Epidermal melanocyte (primary cell): ENCODE measurements at regions not wholly inside any gene's neighbourhood (a gene's known extent, or its start where the extent isn't known, plus 50 kb on each side); places are given as distances from the start of the nearest gene placed in this dataset.

Source experiments
- DNase-seq: peaks from one replicate; pipeline ENCODE4 v3.0.0; 2011; ENCODE audit warnings: low spot score; ENCODE audit not compliant: insufficient read length

DNA sequence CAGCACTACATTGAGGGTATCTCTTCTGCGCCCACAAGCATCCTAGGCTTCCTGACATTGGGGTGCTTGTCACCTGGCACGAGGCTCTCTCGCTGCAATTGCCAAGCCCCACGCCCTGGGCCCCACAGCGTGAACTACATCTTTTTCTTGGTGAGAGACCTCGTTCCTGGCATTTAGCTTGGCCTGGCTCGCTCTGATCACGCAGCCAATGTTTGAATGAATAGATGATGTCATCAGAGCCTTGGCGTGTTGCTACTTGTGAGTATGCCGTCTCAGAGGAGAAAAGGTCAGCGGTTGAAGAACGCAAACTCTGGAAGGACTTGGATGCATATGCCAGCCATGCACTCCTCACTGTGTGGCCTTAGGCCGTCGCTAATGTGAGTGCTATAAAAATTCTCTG is 150.2 kb upstream of the AUTS2 start:
- no peak for DNase-seq

DNA sequence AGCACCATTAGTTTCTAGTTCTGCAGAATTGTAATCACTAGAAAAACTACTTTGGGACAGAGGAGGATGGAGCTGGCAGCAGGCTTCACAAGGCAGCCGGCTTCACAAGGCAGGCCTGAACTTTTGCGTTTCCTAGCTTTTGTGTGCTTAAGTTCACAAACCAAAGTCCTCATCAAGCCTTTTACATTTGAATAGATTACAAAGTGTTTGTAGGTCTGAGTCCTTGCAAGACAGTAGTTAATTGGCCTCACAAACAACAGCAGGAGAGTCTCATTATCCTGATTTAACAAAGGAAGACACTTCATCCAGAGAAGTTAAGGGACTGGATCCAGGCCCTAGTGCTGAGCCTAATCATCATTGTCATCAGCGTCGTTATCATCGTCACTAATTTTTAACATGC is 147.8 kb upstream of the AUTS2 start:
- DNase-seq: no peak

DNA sequence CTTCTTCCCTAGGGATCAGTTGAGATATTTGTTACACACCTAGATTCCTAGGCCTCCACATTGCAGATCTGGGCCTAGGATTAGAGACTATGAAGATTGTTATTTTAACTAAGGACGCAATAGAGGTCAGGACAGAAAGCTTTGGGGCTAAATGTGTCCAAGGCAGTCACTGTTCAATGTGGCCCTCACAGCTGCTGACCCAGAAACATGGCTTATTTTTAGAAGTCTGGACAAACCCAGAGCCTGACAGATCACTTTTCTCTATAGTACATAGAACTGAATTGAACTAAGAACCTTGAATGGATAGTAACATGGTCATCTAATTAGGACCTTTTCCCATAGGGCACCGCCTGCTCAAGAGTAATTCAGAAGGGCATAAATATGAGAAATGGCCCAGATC is 146.6 kb upstream of the AUTS2 start:
- DNase-seq: no peak

DNA sequence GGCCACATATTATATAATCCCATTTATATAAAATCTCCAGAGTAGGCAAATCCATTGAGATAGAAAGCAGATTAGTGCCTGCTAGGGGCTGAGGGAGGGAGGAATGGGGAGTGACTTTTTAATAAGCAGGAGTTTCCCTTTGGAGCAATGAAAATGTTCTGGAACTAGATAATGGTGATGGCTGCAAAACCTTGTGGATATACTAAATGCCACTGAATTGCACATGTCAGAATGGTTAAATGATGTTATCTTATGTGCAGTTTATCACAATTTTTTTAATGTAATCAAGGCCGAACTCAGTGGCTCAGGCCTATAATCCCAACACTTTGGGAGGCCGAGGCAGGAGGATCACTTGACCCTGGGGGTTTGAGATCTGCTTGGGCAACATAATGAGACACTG is 145.5 kb upstream of the AUTS2 start:
- DNase-seq: no peak

DNA sequence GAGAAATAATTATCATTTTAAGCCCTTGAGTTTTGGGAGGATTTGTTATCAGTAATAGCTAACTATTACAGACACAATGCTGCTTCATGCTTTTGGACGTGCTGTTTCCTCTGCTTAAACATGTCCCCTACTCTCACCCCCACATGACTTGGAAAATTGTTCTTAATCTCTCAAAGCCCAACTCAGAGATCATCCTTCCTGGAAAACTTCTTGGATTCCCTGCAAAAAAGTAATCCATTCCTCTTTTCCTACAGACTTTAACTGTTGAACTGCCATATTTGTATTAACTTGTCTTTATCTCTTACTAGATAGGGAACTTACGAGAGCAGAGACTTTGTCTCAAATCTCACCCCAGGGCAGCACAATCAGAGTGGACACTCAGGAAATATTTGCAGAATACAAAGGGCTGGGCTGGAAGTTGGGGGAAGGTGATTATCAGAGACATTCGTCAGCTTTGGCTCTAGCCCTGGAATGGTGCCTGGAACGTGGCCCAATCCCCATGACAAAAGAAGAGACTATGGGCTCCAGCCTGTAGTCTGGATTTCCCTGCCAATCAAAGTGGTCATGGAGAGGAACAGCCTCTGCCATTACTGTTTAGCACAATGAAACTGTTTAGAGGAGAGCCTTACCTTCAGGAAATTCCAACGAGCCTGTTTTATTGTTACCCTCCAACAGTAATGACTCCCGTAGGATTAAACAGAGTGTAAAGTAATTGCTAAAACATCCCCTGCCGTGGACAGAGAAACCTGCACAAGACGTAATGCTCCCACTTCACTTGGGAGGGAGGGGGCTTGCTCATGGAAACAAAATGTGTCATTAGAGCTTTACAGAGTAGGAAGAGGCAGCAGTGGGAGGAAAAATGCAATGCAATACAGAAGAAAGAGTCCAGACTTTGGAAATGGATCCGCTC is 140.4 kb upstream of the AUTS2 start:
- no peak for DNase-seq

DNA sequence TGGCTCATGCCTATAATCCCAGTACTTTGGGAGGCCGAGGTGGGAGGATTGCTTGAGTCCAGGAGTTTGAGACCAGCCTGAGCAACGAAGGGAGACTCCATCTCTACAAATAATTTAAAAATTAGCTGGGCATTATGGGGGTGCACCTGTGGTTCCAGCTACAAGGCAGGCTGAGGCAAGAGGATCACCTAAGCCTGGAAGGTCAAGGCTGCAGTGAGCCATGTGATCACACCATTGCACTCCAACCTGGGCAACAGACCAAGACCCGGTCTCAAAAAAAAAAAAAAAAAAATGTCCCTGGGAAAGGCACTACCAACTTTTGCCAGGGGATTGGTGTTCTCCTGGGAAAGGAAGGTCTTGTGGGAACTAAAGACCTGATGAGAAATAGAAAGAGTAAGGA is 134.2 kb upstream of the AUTS2 start:
- DNase-seq: no peak

DNA sequence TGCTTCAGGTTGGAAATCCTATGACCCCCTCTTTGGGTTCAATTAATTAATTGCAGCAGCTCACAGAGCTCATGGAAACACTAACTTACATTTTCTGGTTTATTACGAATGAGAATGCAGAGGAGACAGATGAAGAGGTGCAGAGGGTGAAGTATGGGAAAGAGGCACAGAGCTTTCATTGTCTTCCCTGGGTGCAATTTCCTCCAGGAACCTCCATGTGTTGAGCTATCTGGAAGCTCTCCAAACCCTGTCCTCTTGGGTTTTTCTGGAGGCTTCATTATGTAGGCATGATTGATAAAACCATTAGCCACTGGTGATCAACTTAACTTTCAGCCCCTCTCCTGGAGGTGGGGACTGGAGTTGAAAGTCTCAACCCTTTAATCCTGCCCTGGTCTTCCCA is 133.0 kb upstream of the AUTS2 start:
- DNase-seq: no peak

DNA sequence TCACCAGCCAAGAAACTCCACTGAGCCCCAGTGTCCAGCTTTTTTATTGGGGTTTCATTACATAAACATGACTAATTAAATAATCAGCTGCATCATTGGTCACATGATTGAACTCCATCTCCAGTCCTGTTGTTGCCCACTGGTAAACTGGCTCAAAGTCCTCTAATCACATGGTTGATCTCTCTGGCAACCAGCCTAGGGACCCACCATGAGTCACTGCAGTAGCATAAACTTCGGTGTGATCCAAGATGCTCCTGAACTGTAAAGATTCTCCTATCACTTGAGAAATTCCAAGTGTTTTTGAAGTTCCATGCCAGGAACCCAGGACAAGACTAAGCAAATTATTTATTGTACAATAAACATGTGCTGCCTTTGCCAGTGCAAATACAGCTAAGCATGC is 130.4 kb upstream of the AUTS2 start:
- DNase-seq: no peak

DNA sequence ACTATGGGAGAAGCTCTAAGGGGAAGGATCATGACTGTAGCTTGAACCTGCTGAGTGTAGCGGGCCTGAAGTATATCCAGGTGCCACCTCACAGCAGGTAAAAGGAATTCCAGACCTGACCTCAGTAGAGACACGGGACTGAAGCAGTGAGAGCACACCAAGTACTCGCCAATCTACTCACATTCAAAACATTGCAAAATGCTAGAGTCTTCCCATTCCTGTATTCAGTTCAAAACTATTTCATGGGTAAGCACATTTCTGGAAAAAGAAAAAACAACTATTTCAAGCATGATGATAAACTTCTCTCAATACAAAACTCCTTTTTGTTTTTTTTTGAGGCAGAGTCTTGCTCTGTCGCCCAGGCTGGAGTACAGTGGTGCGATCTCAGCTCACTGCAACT is 121.9 kb upstream of the AUTS2 start:
- no peak for DNase-seq

DNA sequence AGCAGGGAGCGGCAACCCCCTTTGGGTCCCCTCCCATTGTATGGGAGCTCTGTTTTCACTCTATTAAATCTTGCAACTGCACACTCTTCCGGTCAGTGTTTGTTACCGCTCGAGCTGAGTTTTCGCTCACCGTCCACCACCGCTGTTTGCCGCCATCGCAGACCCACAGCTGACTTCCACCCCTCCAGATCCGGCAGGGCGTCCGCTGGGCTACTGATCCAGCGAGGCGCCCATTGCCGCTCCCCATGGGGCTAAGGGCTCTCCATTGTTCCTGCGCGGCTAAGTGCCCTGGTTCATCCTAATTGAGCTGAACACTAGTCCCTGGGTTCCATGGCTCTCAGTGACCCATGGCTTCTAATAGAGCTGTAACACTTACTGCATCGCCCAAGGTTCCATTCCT is 115.6 kb upstream of the AUTS2 start:
- no peak for DNase-seq

DNA sequence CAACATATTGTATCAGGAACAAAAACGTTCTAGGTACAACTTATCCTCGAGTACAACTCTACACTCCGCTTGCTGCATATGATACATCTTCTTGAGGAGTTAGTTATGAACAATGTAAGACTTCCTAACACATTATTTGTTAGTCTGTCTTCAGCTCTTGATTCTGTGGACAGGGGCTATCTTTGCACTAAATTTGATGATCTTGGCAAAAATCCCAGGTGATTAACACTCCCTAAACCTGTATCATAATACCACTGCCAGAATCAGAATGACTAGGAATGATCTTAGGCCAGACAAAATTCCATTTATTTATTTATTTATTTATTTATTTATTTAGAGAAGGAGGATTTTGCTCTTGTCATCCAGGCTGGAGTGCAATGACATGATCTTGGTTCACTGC is 108.7 kb upstream of the AUTS2 start:
- DNase-seq: no peak

DNA sequence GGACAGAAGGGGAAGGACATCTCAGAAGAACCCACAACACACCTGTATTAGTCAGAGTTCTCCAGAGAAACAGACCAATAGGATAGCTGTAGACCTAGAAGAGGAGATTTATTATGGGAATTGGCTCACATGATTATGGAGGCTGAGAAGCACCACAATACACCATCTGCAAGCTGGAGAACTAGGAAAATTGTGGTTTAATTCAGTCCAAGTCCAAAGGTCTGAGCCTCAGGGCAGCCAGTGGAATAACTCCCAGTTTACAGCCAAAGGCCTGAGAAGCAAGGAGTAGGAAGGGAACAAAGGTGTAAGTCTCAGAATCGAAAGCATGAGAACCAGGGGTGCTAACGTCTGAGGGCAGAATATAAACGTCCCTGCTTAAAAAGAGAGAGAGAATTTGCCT is 99.6 kb upstream of the AUTS2 start:
- DNase-seq: no peak

DNA sequence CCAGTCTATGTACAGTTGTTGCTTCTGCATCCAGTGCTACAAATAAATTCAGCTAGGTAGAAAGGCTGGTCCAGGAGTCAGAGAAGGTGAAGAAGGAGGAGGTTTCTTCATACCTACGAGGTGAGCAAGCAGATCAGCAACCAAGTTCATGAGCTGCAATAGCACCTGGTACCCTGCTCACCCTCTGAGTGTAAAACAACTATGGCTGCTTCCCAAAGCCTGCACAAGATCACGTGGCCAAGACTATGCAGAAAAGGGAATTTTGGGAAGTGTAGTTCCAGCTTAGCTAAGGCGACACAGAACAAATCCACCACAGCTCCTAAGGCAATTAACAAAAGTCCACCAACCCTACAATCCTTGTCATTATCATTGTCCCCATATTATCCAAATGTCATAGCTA is 95.9 kb upstream of the AUTS2 start:
- no peak for DNase-seq

DNA sequence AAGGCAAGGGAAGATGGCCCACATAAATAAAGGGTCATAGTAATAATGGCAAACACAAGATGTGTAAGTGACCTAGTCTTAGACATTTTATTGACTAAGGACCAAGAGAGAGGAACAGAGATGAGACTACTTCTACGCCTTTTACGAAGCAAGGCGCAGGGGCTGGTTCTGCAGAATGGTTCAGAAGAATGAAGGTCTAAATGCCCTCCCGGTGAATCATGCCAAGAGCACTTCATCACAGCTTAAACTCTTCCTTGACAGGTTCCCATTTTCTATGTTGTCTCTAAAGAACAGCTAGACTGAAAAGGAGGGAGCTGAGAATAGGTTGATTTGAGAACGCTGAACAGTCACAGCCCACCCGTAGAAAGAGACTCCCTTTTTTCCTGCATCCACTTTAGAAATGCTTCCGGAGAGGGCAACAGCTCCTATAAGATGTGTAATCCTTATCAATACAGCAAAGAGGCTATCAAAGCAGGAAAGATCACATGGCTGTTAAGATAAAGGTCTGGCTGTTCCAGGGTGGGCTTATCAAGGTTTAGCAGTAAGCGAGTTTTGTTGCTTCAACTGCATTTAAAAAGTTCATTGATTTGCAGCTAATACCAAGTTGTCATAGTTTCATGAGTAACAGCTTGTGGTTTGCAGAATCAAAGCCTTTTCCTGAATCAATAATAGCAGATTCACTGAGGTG is 93.4 kb upstream of the AUTS2 start:
- DNase-seq: no peak

DNA sequence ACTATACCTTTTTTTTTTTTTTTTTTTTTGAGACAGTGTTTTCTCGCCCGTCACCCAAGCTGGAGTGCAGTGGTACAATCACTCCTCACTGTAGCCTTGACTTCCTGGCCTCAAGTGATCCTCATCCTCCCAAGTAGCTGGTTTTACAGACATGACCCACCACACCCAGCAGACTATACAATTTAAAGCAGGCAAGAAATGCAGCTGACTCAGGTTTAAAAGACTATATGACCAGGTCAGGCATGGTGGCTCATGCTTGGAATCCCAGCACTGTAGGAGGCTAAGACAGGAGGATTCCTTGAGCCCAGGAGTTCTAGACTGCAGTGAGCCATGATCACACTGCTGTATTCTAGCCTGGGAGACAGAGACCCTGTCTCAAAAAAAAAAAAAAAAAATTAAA is 89.5 kb upstream of the AUTS2 start:
- DNase-seq: no peak

DNA sequence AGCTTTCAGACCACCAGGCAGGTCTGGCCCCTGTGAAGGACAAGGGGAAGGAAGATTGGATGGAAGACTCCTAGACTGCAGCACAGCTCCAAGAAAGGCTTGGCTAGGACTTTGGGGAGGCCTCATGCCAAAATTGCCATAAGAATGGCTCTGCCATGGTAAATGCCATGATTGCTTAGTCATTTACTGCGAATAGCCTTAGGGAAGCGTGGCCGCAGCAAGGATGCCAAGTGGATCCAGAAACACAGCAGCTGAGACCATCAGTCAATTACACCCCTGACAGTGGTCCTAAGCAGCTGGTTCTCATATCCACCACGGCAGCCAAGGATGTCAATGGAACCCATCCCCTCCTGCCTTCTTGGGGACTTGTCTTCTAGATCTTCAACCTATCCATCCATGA is 88.2 kb upstream of the AUTS2 start:
- no peak for DNase-seq

DNA sequence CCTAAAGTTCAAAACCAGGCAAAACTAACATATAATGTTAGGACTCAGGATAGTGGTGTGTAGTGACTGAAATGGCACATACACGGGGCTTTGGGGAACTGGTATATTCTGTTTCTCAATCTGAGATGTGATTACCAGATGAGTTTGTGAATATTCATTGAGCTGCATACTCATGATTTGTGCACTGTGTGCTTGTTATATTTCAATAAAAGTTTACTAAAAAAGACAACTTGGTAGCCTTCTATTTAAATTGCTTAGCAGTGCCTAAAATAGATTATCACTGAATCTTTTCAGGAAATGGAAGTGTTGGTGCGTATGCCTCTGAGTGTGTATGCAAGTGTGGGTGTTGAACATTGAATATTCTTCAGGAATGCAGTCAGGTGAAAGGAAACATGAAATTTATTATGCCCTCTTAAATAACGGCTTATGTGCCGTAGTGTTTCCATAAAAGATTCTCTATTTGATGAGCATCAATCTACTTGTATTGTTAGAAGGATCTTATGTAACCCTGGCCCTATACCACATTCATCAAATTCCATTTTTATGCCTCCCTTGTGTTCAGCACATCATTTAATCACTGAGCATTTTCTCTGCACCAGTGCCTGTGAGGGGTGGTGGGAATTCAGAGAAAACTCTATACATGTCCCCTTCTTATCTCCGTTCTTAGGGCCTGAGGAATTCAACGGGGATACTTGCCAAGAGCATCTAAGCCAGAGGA is 82.6 kb upstream of the AUTS2 start:
- DNase-seq: no peak

DNA sequence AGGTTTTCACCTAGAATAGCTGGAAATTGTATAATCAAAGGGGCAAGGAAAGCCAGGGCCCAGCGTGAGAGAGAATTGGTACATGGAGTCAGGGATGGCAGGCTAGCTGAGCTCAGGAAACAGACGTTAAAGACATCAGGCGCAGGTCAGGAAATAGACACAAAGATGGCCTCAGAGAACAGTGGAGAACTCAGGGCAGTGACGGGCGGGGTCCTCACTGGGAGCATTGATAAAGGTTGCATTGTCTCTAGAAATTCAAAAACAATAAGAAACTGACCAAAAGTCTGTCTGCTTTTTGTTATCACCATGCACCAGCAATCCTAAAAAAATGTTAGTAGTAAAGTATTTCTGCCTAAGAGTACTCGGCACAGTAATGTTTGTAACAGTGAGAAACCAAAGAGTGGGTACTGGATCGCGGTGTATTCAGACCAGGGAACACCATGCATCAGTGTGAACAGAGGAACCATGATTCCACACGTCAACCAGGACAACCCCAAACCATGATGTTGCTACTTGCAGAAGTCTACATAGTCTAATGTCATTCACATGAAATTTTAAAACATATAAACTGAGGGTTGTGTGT is 81.9 kb upstream of the AUTS2 start:
- no peak for DNase-seq

DNA sequence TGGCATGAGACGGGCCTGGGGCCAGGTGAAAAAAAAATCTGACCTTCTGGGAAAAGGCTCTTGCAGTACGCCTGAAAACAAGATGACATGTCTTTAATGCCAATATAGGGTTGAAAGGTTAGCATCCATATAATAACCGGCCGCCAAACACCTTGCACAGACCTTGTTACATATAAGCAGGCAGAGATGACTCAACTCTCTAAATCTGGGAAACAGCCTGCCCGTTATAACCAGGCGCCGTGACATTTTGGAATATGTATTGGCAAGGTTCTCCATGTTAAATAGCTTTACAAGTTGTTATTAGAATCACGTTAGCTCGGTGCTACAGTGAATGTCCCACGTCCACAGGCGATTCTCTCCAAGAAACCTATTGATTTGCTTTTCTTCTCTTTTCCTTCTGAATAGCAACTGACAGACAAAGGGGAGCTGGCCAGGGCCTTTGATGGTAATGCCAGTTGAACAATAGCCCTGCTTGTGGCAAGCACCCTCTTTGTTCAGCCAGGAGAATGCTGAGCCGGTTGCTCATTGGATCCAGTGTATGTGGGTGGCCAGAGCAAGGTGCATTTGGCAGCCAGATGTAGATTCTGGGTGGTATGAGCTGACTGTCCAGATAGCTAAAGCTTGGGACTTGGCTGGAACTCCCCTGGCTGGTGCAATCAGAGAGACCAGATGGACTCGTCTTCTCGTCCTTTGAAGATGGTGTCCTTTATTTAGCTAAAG is 80.1 kb upstream of the AUTS2 start:
- DNase-seq: no peak

DNA sequence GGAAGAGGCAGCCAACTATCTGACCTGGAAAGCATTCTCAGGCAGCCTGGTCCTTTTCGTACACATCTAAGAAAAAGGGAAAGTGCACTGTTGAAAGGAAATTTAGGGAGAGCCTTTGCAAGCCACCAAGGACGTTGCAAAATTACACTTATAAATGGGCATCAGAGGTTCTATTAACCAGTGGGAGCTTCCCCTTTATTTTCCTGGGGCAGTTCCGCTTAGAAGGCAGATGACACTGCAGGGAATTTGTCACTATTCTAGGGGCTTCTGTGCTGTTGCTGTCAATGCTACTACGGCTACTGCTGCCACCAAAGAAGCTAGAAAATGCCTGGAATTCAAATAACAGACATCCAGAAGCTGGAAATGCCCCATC is 79.6 kb upstream of the AUTS2 start:
- no peak for DNase-seq

DNA sequence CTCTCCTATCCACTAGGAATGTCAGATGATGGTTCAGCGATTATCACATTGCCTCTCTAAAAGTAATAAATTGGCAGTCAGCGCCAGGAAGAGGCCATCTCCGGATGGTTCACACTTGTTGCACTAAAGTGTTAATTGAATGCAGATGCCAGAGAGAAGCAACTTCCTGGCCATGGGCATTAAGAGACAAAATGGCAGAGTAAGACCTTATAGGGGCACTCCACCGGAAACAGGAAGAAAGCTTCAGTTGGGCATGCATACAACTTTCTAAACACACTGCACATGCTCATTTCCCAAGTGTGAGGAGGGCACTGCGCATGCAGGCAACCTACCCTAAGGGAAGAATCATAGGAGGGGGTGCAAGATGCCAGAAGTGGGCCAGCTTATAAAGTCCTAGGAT is 71.7 kb upstream of the AUTS2 start:
- no peak for DNase-seq
